CD14-positive monocyte (primary cell): ENCODE measurements at regions not wholly inside any gene's neighbourhood (a gene's known extent, or its start where the extent isn't known, plus 50 kb on each side); places are given as distances from the start of the nearest gene placed in this dataset.

Experiments
- DNase-seq, 3 donors: peaks; one replicate each; pipeline ENCODE4 v3.0.0-alpha.2; 2011 to 2022
- H2AFZ ChIP-seq: 2 replicates; pipeline ENCODE4 v1.6.0; 2012; ENCODE audit warnings: mild to moderate bottlenecking, low read depth, low read length, inconsistent platforms; ENCODE audit not compliant: insufficient read depth, poor library complexity, severe bottlenecking
- H3K27ac ChIP-seq, 2 donors: 1 replicate in 1 of 2; 2 replicates in 1 of 2; pipeline ENCODE4 v1.5.1; 2012 to 2013; ENCODE audit warnings: low read length in 2 of 2, control low read depth in 1 of 2, inconsistent platforms in 1 of 2, low read depth in 1 of 2, mild to moderate bottlenecking in 1 of 2
- H3K27me3 ChIP-seq, 2 donors: one replicate each; pipeline versions ENCODE4 v1.6.0 to v1.6.1; 2011 to 2013; ENCODE audit warnings: low read length in 2 of 2; ENCODE audit not compliant: control insufficient read depth in 2 of 2, insufficient read depth in 2 of 2
- H3K36me3 ChIP-seq, 2 donors: replicated peaks in 1 of 2; 1 replicate in 1 of 2; 2 replicates in 1 of 2; pipeline versions ENCODE4 v1.5.1 to v1.6.1; 2012 to 2013; ENCODE audit warnings: low read length in 2 of 2, control low read depth in 1 of 2, inconsistent platforms in 1 of 2, mild to moderate bottlenecking in 1 of 2; ENCODE audit not compliant: insufficient read depth in 2 of 2, control insufficient read depth in 1 of 2
- H3K4me1 ChIP-seq, 2 donors: 1 replicate in 1 of 2; 2 replicates in 1 of 2; pipeline versions ENCODE4 v1.5.1 to v1.6.1; 2012 to 2013; ENCODE audit warnings: low read length in 2 of 2, control low read depth in 1 of 2, inconsistent platforms in 1 of 2, mild to moderate bottlenecking in 1 of 2, moderate library complexity in 1 of 2; ENCODE audit not compliant: insufficient read depth in 2 of 2, control insufficient read depth in 1 of 2
- H3K4me2 ChIP-seq: replicated peaks from 2 replicates; pipeline ENCODE3; 2012; ENCODE audit warnings: low read length, moderate library complexity, mild to moderate bottlenecking; ENCODE audit not compliant: poor library complexity, severe bottlenecking; ENCODE audit errors: extremely low read depth
- H3K4me3 ChIP-seq, 3 experiments: fragments of 200-600 bp in 1 of 3; sonication (generic) in 1 of 3; replicated peaks in 1 of 3; 1 replicate in 2 of 3; 2 replicates in 1 of 3; pipeline ENCODE4 v1.5.1; 2011 to 2013; ENCODE audit warnings: low read length in 3 of 3, mild to moderate bottlenecking in 3 of 3, control low read depth in 2 of 3, low read depth in 2 of 3, inconsistent platforms in 1 of 3, moderate library complexity in 1 of 3
- H3K79me2 ChIP-seq: 2 replicates; pipeline ENCODE4 v1.6.0; 2012; ENCODE audit warnings: mild to moderate bottlenecking, control low read depth, inconsistent platforms, low read length, moderate library complexity; ENCODE audit not compliant: insufficient read depth
- H3K9ac ChIP-seq: 2 replicates; pipeline ENCODE4 v1.6.0; 2017; ENCODE audit warnings: low read length, mild to moderate bottlenecking; ENCODE audit not compliant: insufficient read depth, poor library complexity, severe bottlenecking
- H3K9me3 ChIP-seq, 2 donors: replicated peaks in 1 of 2; 1 replicate in 1 of 2; 2 replicates in 1 of 2; pipeline versions ENCODE4 v1.5.1 to v1.6.1; 2012 to 2013; ENCODE audit warnings: low read length in 2 of 2, control low read depth in 1 of 2; ENCODE audit not compliant: control insufficient read depth in 1 of 2, insufficient read depth in 1 of 2
- H4K20me1 ChIP-seq: 2 replicates; pipeline ENCODE4 v1.6.0; 2012; ENCODE audit warnings: mild to moderate bottlenecking, low read length, control low read depth, moderate library complexity; ENCODE audit not compliant: insufficient read depth
- H3K27ac Mint-ChIP-seq, 7 donors: one replicate each; pipeline ENCODE4 v1.8.0; 2020; ENCODE audit warnings: mild to moderate bottlenecking in 7 of 7, mixed read lengths in 7 of 7, moderate library complexity in 6 of 7, inconsistent platforms in 2 of 7
- H3K27me3 Mint-ChIP-seq, 3 donors: one replicate each; pipeline ENCODE4 v1.8.0; 2021 to 2022; ENCODE audit warnings: low read depth in 3 of 3, mild to moderate bottlenecking in 3 of 3, mixed read lengths in 3 of 3, moderate library complexity in 3 of 3, inconsistent platforms in 1 of 3
- H3K36me3 Mint-ChIP-seq, 2 donors: one replicate each; pipeline ENCODE4 v1.8.0; 2020; ENCODE audit warnings: mixed read lengths in 2 of 2, inconsistent platforms in 1 of 2, mild to moderate bottlenecking in 1 of 2
- H3K4me1 Mint-ChIP-seq: one replicate; pipeline ENCODE4 v1.8.0; 2020; ENCODE audit warnings: mild to moderate bottlenecking, mixed read lengths
- H3K4me3 Mint-ChIP-seq, 2 donors: one replicate each; pipeline ENCODE4 v1.8.0; 2020; ENCODE audit warnings: mild to moderate bottlenecking in 2 of 2, mixed read lengths in 2 of 2, moderate library complexity in 1 of 2
- H3K9me3 Mint-ChIP-seq, 7 donors: one replicate each; pipeline ENCODE4 v1.8.0; 2020 to 2022; ENCODE audit warnings: mixed read lengths in 7 of 7, mild to moderate bottlenecking in 6 of 7, moderate library complexity in 6 of 7, inconsistent platforms in 2 of 7
- CTCF ChIP-seq: fragments of 200-600 bp; IDR thresholded peaks from one replicate; pipeline ENCODE4 v1.8.0; 2022; ENCODE audit warnings: antibody characterized with exemption, mild to moderate bottlenecking
- WGBS: methylation state at CpG from one replicate; pipeline ENCODE4 v1.1.5; 2013; ENCODE audit warnings: missing lambda C conversion rate; ENCODE audit not compliant: insufficient coverage; 5-methylcytosine and 5-hydroxymethylcytosine counted together
- intact Hi-C, 2 donors: fragments of 100-400 bp; cut with micrococcal nuclease; formaldehyde crosslinking; loops; one replicate each; pipeline versions ENCODE4 v1.15.0 to v1.15.1; 2023

- no peak overlapping the region for H3K4me3 ChIP-seq
- peaks cover 2% of the 10 kb centered on the region for H3K4me1 Mint-ChIP-seq
- H3K9ac ChIP-seq = no peak overlapping the region
- H3K9me3 ChIP-seq = no peaks in the 10 kb centered on the region
- no peaks in the 10 kb centered on the region for H3K36me3 ChIP-seq
- H3K9me3 Mint-ChIP-seq = peaks cover 0 to 3% (median 1%) of the 10 kb centered on the region in 7 donors
- H2AFZ ChIP-seq = no peak overlapping the region
- no peak overlapping the region for H3K27ac ChIP-seq
- peaks cover 0 to 4% (median 1%) of the 10 kb centered on the region in 3 donors for H3K27me3 Mint-ChIP-seq
- H3K4me3 Mint-ChIP-seq = no peak overlapping the region
- H3K79me2 ChIP-seq = no peaks in the 10 kb centered on the region
- TF ChIP-seq CTCF = no peak
- H3K27me3 ChIP-seq = no peaks in the 10 kb centered on the region
- DNase-seq = no peak
- intact Hi-C loops = no loop called here
- H3K36me3 Mint-ChIP-seq = no peaks in the 10 kb centered on the region
- H4K20me1 ChIP-seq = no peaks in the 10 kb centered on the region
- H3K27ac Mint-ChIP-seq = no peak overlapping the region
- H3K4me2 ChIP-seq = no peak overlapping the region
- H3K4me1 ChIP-seq = no peaks in the 10 kb centered on the region
These were observed 219.0 kb upstream of the HS6ST1 start for GRCh38 chr2:128537646-128538045.

GRCh38 chr2:128538396-128538795 lies 219.7 kb upstream of the HS6ST1 start:
- no peaks in the 10 kb centered on the region for H4K20me1 ChIP-seq
- no peak for TF ChIP-seq CTCF
- no peak overlapping the region for H3K9ac ChIP-seq
- intact Hi-C loops = no loop called here
- no peak for DNase-seq
- 100% methylated on average over 2 of the region's 2 CpGs for WGBS
- no peaks in the 10 kb centered on the region for H3K9me3 ChIP-seq
- Mint-ChIP-seq H3K36me3 (no peaks in the 10 kb centered on the region), H3K4me3 (no peak overlapping the region), H3K27me3 (peaks cover 0 to 5% (median 1%) of the 10 kb centered on the region in 3 donors), H3K4me1 (peaks cover 2% of the 10 kb centered on the region), H3K9me3 (peaks cover 0 to 3% (median 1%) of the 10 kb centered on the region in 7 donors), H3K27ac (no peak overlapping the region)
- H3K4me1 ChIP-seq = no peaks in the 10 kb centered on the region
- H3K27me3 ChIP-seq = no peaks in the 10 kb centered on the region
- H3K36me3 ChIP-seq = no peaks in the 10 kb centered on the region
- H3K27ac ChIP-seq = no peak overlapping the region
- no peak overlapping the region for H3K4me2 ChIP-seq
- H2AFZ ChIP-seq = no peak overlapping the region
- H3K4me3 ChIP-seq = no peak overlapping the region
- H3K79me2 ChIP-seq = no peaks in the 10 kb centered on the region
